H1 (cell line): ENCODE measurements at regions not wholly inside any gene's neighbourhood (a gene's known extent, or its start where the extent isn't known, plus 50 kb on each side); places are given as distances from the start of the nearest gene placed in this dataset.
A peak's percentile ranks its signal among the peaks of the same experiment; 100 is the strongest.

Source experiments
- CTCF ChIA-PET: fragments of 300-600 bp; sonication (Branson Sonifier 250); formaldehyde crosslinking; loops from one replicate; lab custom pipeline; 2021; ENCODE audit not compliant: partially characterized antibody; lab: Charles Lee
- POLR2A ChIA-PET: fragments of 300-600 bp; sonication (Branson Sonifier 250); formaldehyde crosslinking; loops from one replicate; lab custom pipeline; 2021; ENCODE audit warnings: inconsistent platforms; ENCODE audit not compliant: partially characterized antibody; lab: Charles Lee
- DNase-seq, 2 experiments: peaks; one replicate each; pipeline versions ENCODE4 v3.0.0 to v3.0.0-alpha.2; 2010 to 2022; ENCODE audit warnings: low spot score in 2 of 2, low read depth in 1 of 2, mixed read lengths in 1 of 2
- FAIRE-seq: peaks from 2 replicates; lab custom pipeline; 2011; peaks lifted over from hg19 to GRCh38; lab: Jason Lieb, UNC
- H2AFZ ChIP-seq: 2 replicates; pipeline ENCODE4 v1.8.1; 2012; ENCODE audit warnings: low read length, inconsistent platforms
- H2AK5ac ChIP-seq: 2 replicates; pipeline ENCODE4 v1.6.1; 2013; ENCODE audit warnings: low read depth, low read length
- H2BK120ac ChIP-seq: replicated peaks from 2 replicates; pipeline ENCODE3; 2013; ENCODE audit warnings: low read depth, low read length, inconsistent platforms
- H2BK12ac ChIP-seq: 2 replicates; pipeline ENCODE4 v1.6.1; 2013; ENCODE audit warnings: low read depth, low read length
- H2BK15ac ChIP-seq: 2 replicates; pipeline ENCODE4 v1.6.1; 2013; ENCODE audit warnings: low read length
- H2BK20ac ChIP-seq: 2 replicates; pipeline ENCODE4 v1.6.1; 2013; ENCODE audit warnings: low read length
- H2BK5ac ChIP-seq: 2 replicates; pipeline ENCODE4 v1.6.1; 2013; ENCODE audit warnings: low read depth, low read length
- H3K14ac ChIP-seq: 2 replicates; pipeline ENCODE4 v1.6.1; 2013; ENCODE audit warnings: inconsistent platforms; ENCODE audit not compliant: insufficient read length
- H3K18ac ChIP-seq: 2 replicates; pipeline ENCODE4 v1.6.1; 2013; ENCODE audit warnings: low read length; ENCODE audit errors: extremely low read depth
- H3K23ac ChIP-seq: 2 replicates; pipeline ENCODE4 v1.6.1; 2013; ENCODE audit warnings: inconsistent platforms; ENCODE audit not compliant: insufficient read length
- H3K23me2 ChIP-seq: 2 replicates; pipeline ENCODE4 v1.6.1; 2013; ENCODE audit warnings: low read depth, low read length
- H3K27ac ChIP-seq: 2 replicates; pipeline ENCODE4 v1.6.1; 2011; ENCODE audit warnings: low read depth, low read length, inconsistent platforms
- H3K27me3 ChIP-seq, 4 experiments: replicated peaks in 1 of 4; 1 replicate in 1 of 4; 2 replicates in 3 of 4; pipeline versions ENCODE4 v1.6.1 to v1.8.1; 2011 to 2013; ENCODE audit warnings: low read length in 3 of 4, mild to moderate bottlenecking in 3 of 4, inconsistent platforms in 2 of 4, mixed read lengths in 2 of 4, moderate library complexity in 1 of 4; ENCODE audit not compliant: control insufficient read depth in 3 of 4, insufficient read depth in 3 of 4; ENCODE audit errors: extremely low read depth in 1 of 4
- H3K36me3 ChIP-seq, 4 experiments: 2 replicates each; pipeline versions ENCODE4 v1.6.1 to v1.8.1; 2011 to 2013; ENCODE audit warnings: mild to moderate bottlenecking in 4 of 4, low read length in 3 of 4, moderate library complexity in 2 of 4, control low read depth in 1 of 4, inconsistent platforms in 1 of 4; ENCODE audit not compliant: insufficient read depth in 4 of 4, control insufficient read depth in 2 of 4
- H3K4ac ChIP-seq: replicated peaks from 2 replicates; pipeline ENCODE3; 2013; ENCODE audit warnings: low read length, low read depth, mixed read lengths, inconsistent platforms; ENCODE audit not compliant: insufficient read length
- H3K4me1 ChIP-seq, 4 experiments: replicated peaks in 1 of 4; 1 replicate in 1 of 4; 2 replicates in 3 of 4; pipeline versions ENCODE4 v1.6.1 to v1.8.1; 2011 to 2013; ENCODE audit warnings: low read length in 3 of 4, inconsistent platforms in 2 of 4, mixed read lengths in 1 of 4; ENCODE audit not compliant: insufficient read depth in 4 of 4, control insufficient read depth in 3 of 4
- H3K4me2 ChIP-seq, 2 experiments: 2 replicates each; pipeline versions ENCODE4 v1.6.1 to v1.8.1; 2011 to 2013; ENCODE audit warnings: low read depth in 2 of 2, low read length in 2 of 2, control low read depth in 1 of 2, inconsistent platforms in 1 of 2, mild to moderate bottlenecking in 1 of 2; ENCODE audit not compliant: insufficient read depth in 1 of 2
- H3K4me3 ChIP-seq, 4 experiments: fragments of 200-600, 300-600 bp in 1 of 4; sonication (generic), shearing (Covaris generic), sonication (Bioruptor Twin) in 1 of 4; 2 replicates each; pipeline versions ENCODE4 v1.5.1 to v1.8.1; 2011 to 2016; ENCODE audit warnings: low read length in 4 of 4, low read depth in 3 of 4, control low read depth in 2 of 4, inconsistent platforms in 2 of 4, mild to moderate bottlenecking in 2 of 4, mixed read lengths in 1 of 4, moderate library complexity in 1 of 4; ENCODE audit not compliant: insufficient read depth in 2 of 4; ENCODE audit errors: extremely low read depth in 1 of 4
- H3K56ac ChIP-seq: replicated peaks from 2 replicates; pipeline ENCODE3; 2013; ENCODE audit warnings: low read depth, mild to moderate bottlenecking, mixed read lengths, low read length, inconsistent platforms; ENCODE audit not compliant: insufficient read length
- H3K79me1 ChIP-seq: 2 replicates; pipeline ENCODE4 v1.6.1; 2013; ENCODE audit warnings: low read depth, low read length, control low read depth
- H3K79me2 ChIP-seq, 2 experiments: 2 replicates each; pipeline versions ENCODE4 v1.6.1 to v1.8.1; 2012 to 2013; ENCODE audit warnings: low read length in 2 of 2, mild to moderate bottlenecking in 2 of 2, inconsistent platforms in 1 of 2; ENCODE audit not compliant: insufficient read depth in 2 of 2, control insufficient read depth in 1 of 2
- H3K9ac ChIP-seq, 4 experiments: replicated peaks in 1 of 4; 1 replicate in 1 of 4; 2 replicates in 3 of 4; pipeline versions ENCODE4 v1.6.1 to v1.8.1; 2011 to 2013; ENCODE audit warnings: low read depth in 3 of 4, low read length in 3 of 4, control low read depth in 2 of 4, mild to moderate bottlenecking in 2 of 4, moderate library complexity in 2 of 4, inconsistent platforms in 1 of 4; ENCODE audit errors: extremely low read depth in 1 of 4
- H3K9me3 ChIP-seq, 2 experiments: 2 replicates each; pipeline versions ENCODE4 v1.6.1 to v1.8.1; 2012 to 2013; ENCODE audit warnings: mild to moderate bottlenecking in 2 of 2, moderate library complexity in 2 of 2, control low read depth in 1 of 2, inconsistent platforms in 1 of 2, low read depth in 1 of 2, low read length in 1 of 2, mixed read lengths in 1 of 2; ENCODE audit not compliant: insufficient read depth in 2 of 2
- H4K20me1 ChIP-seq, 2 experiments: replicated peaks in 1 of 2; 2 replicates each; pipeline versions ENCODE3 to v1.8.1; 2011 to 2013; ENCODE audit warnings: inconsistent platforms in 2 of 2, low read length in 2 of 2, mild to moderate bottlenecking in 1 of 2; ENCODE audit not compliant: insufficient read depth in 2 of 2, control insufficient read depth in 1 of 2
- H4K5ac ChIP-seq: 2 replicates; pipeline ENCODE4 v1.6.1; 2013; ENCODE audit warnings: low read length, low read depth, mixed read lengths, inconsistent platforms; ENCODE audit not compliant: insufficient read length
- H4K8ac ChIP-seq: 2 replicates; pipeline ENCODE4 v1.8.0; 2013; ENCODE audit warnings: mild to moderate bottlenecking, moderate library complexity, low read length, inconsistent platforms; ENCODE audit not compliant: insufficient read depth; ENCODE audit errors: extremely low read depth
- H4K91ac ChIP-seq: replicated peaks from 2 replicates; pipeline ENCODE3; 2013; ENCODE audit warnings: low read length, mixed read lengths, inconsistent platforms; ENCODE audit not compliant: insufficient read length
- ASH2L ChIP-seq: fragments of 200-600, 300-600 bp; sonication (generic); IDR thresholded peaks from one replicate; pipeline ENCODE4 v1.7.1; 2017; ENCODE audit warnings: low read length
- CEBPB ChIP-seq: IDR thresholded peaks from 2 replicates; pipeline ENCODE4 v1.6.1; 2012; ENCODE audit warnings: low read depth, low read length
- GABPA ChIP-seq: IDR thresholded peaks from 2 replicates; pipeline ENCODE4 v1.6.1; 2011; ENCODE audit warnings: mild to moderate bottlenecking, low read length, moderate library complexity, borderline replicate concordance; ENCODE audit not compliant: insufficient read depth
- POLR2AphosphoS5 ChIP-seq: IDR thresholded peaks from 2 replicates; pipeline ENCODE4 v1.6.1; 2011; ENCODE audit warnings: low read depth, low read length
- RAD21 ChIP-seq, 2 experiments: IDR thresholded peaks in 1 of 2; conservative IDR thresholded peaks in 1 of 2; 2 replicates each; pipeline ENCODE4 v1.6.1; 2011; ENCODE audit warnings: low read depth in 2 of 2, low read length in 2 of 2, improper control_type of control experiment in 1 of 2, inconsistent platforms in 1 of 2, mild to moderate bottlenecking in 1 of 2, moderate library complexity in 1 of 2
- SIX5 ChIP-seq: IDR thresholded peaks from 2 replicates; pipeline ENCODE4 v1.6.1; 2011; ENCODE audit warnings: mild to moderate bottlenecking, low read depth, low read length
- SP1 ChIP-seq: IDR thresholded peaks from 2 replicates; pipeline ENCODE4 v1.6.1; 2011; ENCODE audit warnings: low read depth, low read length
- TBP ChIP-seq: IDR thresholded peaks from 2 replicates; pipeline ENCODE4 v1.6.1; 2011; ENCODE audit warnings: low read depth, low read length, improper control_type of control experiment
- ZNF274 ChIP-seq: IDR thresholded peaks from 2 replicates; pipeline ENCODE4 v1.7.0; 2012; ENCODE audit warnings: low read length, borderline replicate concordance; ENCODE audit errors: extremely low read depth
- WGBS, 2 experiments: shearing (Covaris generic) in 1 of 2; methylation state at CpG; one replicate each; pipeline versions ENCODE4 v1.1.6 to v1.1.7; 2013 to 2015; ENCODE audit warnings: low lambda C conversion rate in 2 of 2, mixed read lengths in 2 of 2, inconsistent platforms in 1 of 2, low coverage in 1 of 2, missing lambda C conversion rate in 1 of 2; ENCODE audit not compliant: insufficient replicate concordance in 2 of 2, insufficient coverage in 1 of 2, insufficient read length in 1 of 2; ENCODE audit errors: extremely low coverage in 1 of 2, missing lambda C conversion rate in 1 of 2; 5-methylcytosine and 5-hydroxymethylcytosine counted together
- TF ChIP-seq, protein P1 (sequence below): IDR thresholded peaks from 2 replicates; pipeline ENCODE4 v1.6.1; 2011; ENCODE audit warnings: low read length, improper control_type of control experiment

DNA sequence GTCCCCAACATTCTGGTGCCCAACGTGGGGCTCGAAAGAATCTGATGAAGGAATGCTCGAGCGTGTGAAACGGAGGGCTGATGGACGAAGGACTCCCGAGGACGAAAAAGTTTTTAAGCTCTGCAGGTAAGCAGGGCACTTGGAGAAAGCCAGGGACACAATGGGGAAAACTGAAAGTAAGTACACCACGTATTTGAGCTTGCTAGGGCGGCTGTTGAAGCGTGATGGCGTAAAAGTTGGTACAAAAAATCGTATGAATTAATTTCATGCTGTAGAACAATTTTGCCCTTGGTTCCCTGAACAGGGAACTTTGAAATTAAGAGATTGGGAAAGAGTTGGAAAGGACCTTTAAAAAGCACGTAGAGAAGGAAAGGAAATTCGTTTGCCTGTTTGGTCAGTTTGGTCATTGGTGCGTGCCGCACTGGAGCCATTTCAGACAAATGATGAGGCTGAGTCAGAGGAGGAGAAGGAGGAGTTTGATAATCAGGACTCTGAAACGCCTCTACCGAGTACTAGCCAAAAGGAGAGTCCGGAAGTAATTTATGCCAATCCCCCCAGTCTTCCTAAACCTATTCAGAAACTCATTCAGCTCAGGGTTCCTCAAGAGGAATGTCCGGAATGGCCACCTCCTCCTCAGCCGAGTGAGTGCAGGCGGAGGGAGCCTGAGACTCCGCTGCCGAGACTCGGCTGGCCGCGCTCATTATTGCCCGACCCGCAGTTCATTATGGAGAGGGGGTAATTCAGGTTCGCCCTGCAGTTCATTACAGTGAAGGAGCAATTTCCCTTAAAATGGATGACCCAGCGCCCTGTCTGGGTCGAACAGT, 59.2 kb upstream of the PRSS16 start:
- 2% methylated on average over 33 of the region's 33 CpGs; no CpG with 5 or more reads in 1 of the 2 experiments for WGBS, 2 experiments
- Histone ChIP-seq H2BK120ac (no peak overlapping the region), H4K5ac (peak overlapping the region; percentile 30), H2AFZ (peak overlapping the region; percentile 45), H3K56ac (no peak overlapping the region), H2BK20ac (no peak overlapping the region), H3K36me3 (no peaks in the 10 kb centered on the region), H4K20me1 (no peaks in the 10 kb centered on the region), H3K9me3 (no peaks in the 10 kb centered on the region), H3K4me1 (no peaks in the 10 kb centered on the region; a peak in 1 of 7 replicates), H3K4me2 (peak overlapping the region; percentile 83 to 94), H3K23ac (no peak overlapping the region), H3K18ac (peak overlapping the region; percentile 75; the same call in 1 of the 2 replicates), H3K23me2 (peaks cover 6% of the 10 kb centered on the region; the same call in 1 of the 2 replicates), H2BK12ac (peak overlapping the region; percentile 78), H2AK5ac (no peak overlapping the region), H3K14ac (no peak overlapping the region), H3K27me3 (no peaks in the 10 kb centered on the region; a peak in 1 of 7 replicates), H3K79me2 (no peaks in the 10 kb centered on the region), H3K9ac (peak overlapping the region; percentile 54 to 78 (median 64)), H3K4ac (peak overlapping the region; percentile 97), H3K79me1 (no peaks in the 10 kb centered on the region), H4K91ac (peak overlapping the region; percentile 22), H3K27ac (peak overlapping the region; percentile 36; the same call in 1 of the 2 replicates), H2BK5ac (peak overlapping the region; percentile 79), H2BK15ac (peak overlapping the region; percentile 23; the same call in 1 of the 2 replicates), H4K8ac (0 out of 2 replicates have a peak overlapping the region, but pooled peaks have one; percentile 68), H3K4me3 (peak overlapping the region; percentile 62 to 89 (median 73))
- POLR2A ChIA-PET, result interaction anchor here (0.6 to 2.2 kb wide), 12 partner anchors 9 to 705 kb away, joined by 3 to 27 read pairs (median 4); a partner anchor contains a TSS
- CTCF ChIA-PET, result interaction anchor here (0.6 to 1.8 kb wide), 17 partner anchors 9 to 569 kb away, joined by 3 to 7 read pairs (median 3); no protein-coding TSS in a partner anchor
- FAIRE-seq (peak; percentile 65), DNase-seq (peak in 1 of 2 experiments; percentile 81)
- TF ChIP-seq RAD21 (IDR thresholded peaks at IDR 0.05 in 1 of 2, conservative IDR thresholded peaks at IDR 0.05 in 1 of 2; ENCODE audit: low read depth in 2 of 2, low read length in 2 of 2), result no peak
- TF ChIP-seq TBP, result 0 out of 2 replicates have a peak, but pooled peaks have one; percentile 52
- TF ChIP-seq, protein P1, sequence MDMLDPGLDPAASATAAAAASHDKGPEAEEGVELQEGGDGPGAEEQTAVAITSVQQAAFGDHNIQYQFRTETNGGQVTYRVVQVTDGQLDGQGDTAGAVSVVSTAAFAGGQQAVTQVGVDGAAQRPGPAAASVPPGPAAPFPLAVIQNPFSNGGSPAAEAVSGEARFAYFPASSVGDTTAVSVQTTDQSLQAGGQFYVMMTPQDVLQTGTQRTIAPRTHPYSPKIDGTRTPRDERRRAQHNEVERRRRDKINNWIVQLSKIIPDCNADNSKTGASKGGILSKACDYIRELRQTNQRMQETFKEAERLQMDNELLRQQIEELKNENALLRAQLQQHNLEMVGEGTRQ, result no peak
- no peak for TF ChIP-seq SIX5
- TF ChIP-seq CEBPB, result no peak
- TF ChIP-seq POLR2AphosphoS5, result 0 out of 2 replicates have a peak, but pooled peaks have one; percentile 36
- 0 out of 2 replicates have a peak, but pooled peaks have one; percentile 7 for TF ChIP-seq SP1
- no peak for TF ChIP-seq GABPA
- no peak for TF ChIP-seq ZNF274
- TF ChIP-seq ASH2L, result peak; percentile 95
